HG03139 (cell line): ENCODE measurements at regions not wholly inside any gene's neighbourhood (a gene's known extent, or its start where the extent isn't known, plus 50 kb on each side); places are given as distances from the start of the nearest gene placed in this dataset.

Experiments
- ATAC-seq: cut with Tn5 transposase; IDR thresholded peaks from one replicate; pipeline ENCODE4 v1.9.1; 2021; ENCODE audit not compliant: unreplicated experiment

- ATAC-seq, result no peak
Measured at GRCh38 chr14:97180304-97181200, 383.4 kb downstream of the VRK1 start.

DNA sequence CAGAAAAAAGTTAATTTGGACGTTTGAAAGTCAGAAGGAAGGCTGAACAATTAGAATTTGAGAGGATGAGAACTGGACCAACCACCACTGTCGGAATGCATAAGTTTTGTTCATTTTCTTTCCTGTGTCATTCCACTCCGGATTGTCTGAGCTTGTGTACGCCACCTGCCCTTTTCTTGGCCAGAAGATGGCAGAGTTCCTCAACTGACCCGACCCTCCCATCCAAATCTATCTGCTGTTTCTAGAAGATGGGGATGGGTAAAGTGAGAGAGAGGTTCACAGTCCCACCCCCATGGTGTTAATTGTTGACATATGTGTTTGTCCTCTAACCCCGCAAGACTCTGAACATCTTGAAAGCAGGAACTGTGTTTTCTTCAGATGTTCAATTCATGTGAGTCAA, 388.0 kb downstream of the VRK1 start:
- ATAC-seq, result no peak

DNA sequence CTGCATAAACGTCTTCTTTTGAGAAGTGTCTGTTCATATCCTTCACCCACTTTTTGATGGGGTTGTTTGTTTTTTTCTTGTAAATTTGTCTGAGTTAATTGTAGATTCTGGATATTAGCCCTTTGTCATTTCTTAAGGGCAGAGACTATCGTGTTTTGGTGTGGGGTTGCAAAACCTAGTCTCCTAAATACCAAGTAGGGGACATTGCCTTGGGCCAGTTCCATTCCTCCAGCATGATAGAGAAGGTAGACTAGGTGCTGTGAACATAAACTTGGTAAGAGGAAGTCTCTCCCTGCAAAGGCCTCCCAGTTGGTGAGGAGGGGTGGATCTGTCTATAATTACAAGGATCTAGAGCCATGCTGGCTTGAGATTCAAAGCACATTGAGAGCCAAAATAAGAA, 390.7 kb downstream of the VRK1 start:
- ATAC-seq, result no peak

GRCh38 chr14:97196336-97196735, 399.2 kb downstream of the VRK1 start:
- ATAC-seq, result no peak

GRCh38 chr14:97198813-97199212, 401.6 kb downstream of the VRK1 start:
- ATAC-seq, result no peak

- no peak for ATAC-seq
Measured at GRCh38 chr14:97200245-97200644, 403.1 kb downstream of the VRK1 start.

DNA sequence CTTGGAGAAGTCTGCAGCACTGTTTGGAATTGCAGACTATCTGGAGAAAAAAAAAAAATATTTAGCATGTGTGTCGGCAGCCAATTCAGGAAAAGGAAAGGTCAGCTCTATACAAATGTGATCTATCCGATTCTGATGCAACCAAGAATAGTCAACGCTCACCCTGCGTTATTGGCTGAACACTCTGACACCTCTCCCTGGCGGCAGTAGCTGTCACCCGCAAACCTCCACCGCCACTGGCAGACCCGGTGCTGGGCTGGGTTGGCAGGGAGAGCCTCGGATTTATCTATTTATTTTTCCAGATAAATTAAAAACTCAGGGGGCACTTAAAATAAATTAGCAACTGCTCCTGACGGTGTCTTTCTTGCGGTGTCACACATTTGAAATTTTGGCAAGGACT, 409.7 kb downstream of the VRK1 start:
- ATAC-seq, result no peak

DNA sequence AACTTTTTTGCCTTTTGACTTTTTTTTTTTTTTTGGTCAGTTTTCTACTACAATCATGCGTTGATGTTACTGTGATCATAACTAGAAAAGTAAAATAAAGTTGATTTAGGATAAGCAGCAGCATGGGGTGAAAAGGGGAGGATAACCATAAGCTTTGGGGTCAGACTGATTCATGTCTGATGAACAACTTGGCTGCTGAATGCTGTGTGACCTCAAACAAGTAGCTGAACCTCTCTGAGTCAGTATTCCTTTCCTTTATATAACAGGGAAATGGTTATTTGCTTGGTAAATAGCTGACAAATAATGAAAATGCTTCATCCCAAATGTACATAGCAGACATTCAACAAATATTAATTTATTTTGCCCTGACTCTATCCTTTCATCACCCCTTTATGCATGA, 413.0 kb downstream of the VRK1 start:
- ATAC-seq, result no peak

DNA sequence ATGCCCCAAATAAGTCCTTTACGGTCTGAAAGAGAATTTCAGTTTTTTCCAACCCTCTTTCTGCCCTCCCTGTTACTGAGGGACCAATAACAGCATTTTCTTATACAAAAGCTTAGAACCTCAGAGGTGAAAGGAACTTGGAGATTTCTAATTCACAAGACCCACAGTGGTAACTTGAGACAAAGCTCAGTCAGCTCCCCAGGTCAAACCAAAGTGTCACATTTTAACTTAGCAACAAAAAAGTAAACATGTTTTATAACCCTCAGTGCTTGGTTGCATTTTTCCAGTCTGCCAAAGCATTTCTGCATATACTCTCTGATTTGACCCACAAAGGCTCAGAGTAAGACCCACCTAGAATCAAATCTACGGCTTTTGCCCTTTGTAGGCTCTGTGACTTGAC, 415.2 kb downstream of the VRK1 start:
- no peak for ATAC-seq

DNA sequence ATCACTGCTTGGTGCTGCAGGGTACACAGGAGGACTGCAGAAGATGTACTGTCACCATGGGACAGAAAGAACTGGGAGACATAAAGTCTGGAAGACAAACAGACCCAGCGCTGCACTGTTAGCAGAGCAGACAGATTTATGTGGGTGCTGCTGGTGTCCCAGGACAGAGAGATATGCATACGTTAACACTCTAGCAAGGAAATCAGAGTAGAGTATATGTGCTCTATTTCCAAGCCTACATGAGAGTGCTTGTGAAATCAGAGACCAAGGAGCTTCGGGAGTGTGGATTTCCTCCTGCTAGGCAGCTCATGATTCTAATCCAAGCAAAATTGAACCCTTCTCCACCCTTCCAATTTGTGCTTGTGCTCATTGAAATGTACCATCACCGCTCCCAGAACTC, 416.5 kb downstream of the VRK1 start:
- no peak for ATAC-seq

- no peak for ATAC-seq
Measured at GRCh38 chr14:97215263-97215969, 418.2 kb downstream of the VRK1 start.

- no peak for ATAC-seq
Measured at GRCh38 chr14:97217111-97217885, 420.1 kb downstream of the VRK1 start.

GRCh38 chr14:97218274-97218673, 421.1 kb downstream of the VRK1 start:
- no peak for ATAC-seq

DNA sequence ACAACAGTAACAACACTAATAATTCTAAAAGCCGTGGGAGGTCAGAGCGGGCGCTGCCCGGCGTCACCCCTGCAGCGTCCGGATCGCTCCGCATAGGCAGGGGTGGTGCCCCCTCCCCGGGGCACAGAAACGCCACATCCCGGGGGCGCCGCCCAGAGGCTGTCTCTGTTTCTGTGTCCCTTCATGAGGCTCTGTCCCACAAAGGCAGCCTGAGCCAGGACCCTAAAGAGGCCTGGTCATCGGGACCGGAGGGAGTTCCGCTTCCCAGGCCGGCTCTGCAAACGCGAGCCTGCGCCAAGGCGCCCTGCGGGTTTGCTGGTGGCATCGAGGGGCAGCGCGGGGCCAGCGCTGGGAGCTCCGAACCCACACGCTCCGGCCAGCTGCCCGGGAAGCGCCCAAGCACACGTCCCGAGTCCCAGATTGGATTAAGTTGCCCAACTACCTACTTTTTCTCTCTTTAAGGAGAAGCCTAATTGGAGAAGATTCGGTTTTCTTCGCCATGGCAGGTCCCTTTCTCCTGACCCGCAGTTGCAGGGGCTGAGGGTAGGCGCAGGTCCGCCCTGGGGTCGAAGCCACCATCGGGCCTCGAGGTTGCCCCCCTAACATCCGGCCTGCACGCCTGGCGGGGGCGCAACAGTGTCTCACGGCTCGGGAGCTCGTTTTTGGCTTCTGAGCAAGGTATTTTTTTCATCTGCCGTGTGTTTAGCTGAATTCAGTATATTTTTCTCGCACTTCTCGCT, 421.7 kb downstream of the VRK1 start:
- ATAC-seq, result no peak

DNA sequence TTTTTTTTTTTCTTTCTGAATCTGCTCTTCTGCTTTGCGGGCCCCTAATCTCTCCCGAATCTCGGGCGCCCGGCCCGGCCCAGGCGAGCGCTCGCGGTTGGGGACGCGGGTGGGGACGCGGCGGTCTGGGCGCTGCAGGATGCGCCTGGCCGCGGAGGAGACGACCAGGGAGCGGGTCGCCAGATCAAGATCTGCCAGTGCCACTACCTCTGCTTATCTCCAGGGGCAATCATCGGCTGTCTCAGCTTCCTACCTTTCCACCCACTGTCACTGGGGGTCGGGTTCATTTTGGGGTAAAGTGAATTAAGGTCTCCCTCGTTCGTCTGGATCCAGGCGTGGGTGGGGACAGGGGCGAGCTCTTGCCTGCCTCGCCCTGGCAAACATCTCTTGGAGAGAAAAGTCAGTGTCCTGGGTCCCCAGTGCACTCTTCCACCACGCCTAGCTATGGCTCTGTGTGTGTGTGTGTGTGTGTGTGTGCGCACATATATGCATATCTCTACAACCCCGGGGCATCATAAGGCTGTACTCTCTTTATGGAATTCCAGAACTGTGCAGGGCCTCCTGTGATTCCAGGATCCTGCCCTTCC, 422.3 kb downstream of the VRK1 start:
- no peak for ATAC-seq

- ATAC-seq, result no peak
Measured at GRCh38 chr14:97221572-97222285, 424.5 kb downstream of the VRK1 start.

- no peak for ATAC-seq
Measured at GRCh38 chr14:97224016-97224415, 426.8 kb downstream of the VRK1 start.

DNA sequence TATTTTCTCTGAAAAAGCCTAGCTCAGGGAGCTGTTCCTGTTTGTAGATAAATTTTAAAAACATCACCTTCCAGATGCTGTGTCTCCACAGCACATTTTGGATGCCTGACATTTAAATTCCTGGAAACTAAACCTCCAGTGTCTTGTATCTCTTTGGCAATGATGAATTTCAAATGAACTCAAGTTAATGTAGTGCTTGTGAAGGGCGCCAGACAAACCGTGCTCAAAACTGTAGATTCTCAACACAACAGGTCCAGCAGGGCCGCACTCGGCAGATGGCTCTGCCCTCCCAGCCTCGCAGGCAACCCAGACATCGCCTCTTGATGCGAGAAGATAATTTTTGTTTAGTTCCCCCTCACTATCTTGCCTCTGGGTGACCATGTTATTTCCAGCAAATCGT, 432.9 kb downstream of the VRK1 start:
- ATAC-seq, result no peak

DNA sequence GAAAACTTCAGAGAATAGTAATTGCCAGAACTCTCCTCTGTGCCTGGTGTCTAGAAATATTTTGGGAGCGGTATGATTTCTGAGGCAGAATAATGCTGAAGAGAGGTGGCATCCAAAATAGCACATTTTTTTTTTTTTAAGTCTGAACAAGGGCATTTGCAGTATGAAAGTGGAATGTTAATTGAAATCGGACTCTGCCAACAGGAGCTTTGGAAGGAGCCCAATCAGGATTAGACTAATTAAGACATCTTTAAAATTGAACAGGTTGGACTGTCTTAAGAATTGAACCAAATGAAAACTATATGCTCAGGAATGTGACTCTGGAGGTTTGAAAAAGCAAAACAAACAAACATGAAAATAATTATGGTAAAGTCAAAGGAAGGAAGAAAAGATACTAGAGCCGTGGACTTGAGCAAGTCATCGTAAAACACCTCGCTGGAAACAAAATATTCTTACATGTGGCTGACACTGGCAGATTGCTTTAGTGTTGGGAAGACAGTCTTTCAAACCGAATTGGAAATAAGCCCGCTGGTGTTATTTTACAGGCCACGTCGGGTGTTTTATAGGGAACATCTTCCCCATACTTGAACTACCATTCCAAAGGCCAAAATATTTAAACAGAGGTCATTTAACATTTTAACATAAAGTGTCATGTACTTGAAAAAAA, 436.3 kb downstream of the VRK1 start:
- ATAC-seq, result no peak
